OCI-LY7 (cell line): ENCODE measurements at regions not wholly inside any gene's neighbourhood (a gene's known extent, or its start where the extent isn't known, plus 50 kb on each side); places are given as distances from the start of the nearest gene placed in this dataset.

Experiments used
- BruUV-seq: library from RNA; stranded (reverse); fragments of 400-500 nt; replicated peaks from 2 replicates; lab custom pipeline; 2021; lab: Mats Ljungman, UMichigan
- CTCF ChIA-PET: fragments of 300-600 bp; sonication (Branson Sonifier 250); formaldehyde crosslinking; loops from one replicate; lab custom pipeline; 2022; ENCODE audit warnings: antibody characterized with exemption; ENCODE audit not compliant: unreplicated experiment; lab: Charles Lee
- POLR2A ChIA-PET: fragments of 300-600 bp; sonication (Branson Sonifier 250); formaldehyde crosslinking; loops from one replicate; lab custom pipeline; 2022; ENCODE audit warnings: antibody characterized with exemption; lab: Charles Lee
- DNase-seq: peaks from one replicate; pipeline ENCODE4 v3.0.0-alpha.2; 2015; ENCODE audit warnings: low spot score
- H2AFZ ChIP-seq: fragments of 200-600 bp; sonication (generic), shearing (Covaris generic); 2 replicates; pipeline ENCODE4 v1.6.1; 2014; ENCODE audit warnings: mild to moderate bottlenecking, antibody characterized with exemption, low read length, moderate library complexity
- H3K27ac ChIP-seq: fragments of 200-600 bp; sonication (generic); 2 replicates; pipeline ENCODE4 v1.5.1; 2014; ENCODE audit warnings: mixed run types, low read depth, mild to moderate bottlenecking, moderate library complexity, low read length, inconsistent platforms; ENCODE audit not compliant: poor library complexity, severe bottlenecking
- H3K36me3 ChIP-seq: fragments of 200-600 bp; sonication (generic); 2 replicates; pipeline ENCODE4 v1.6.1; 2014; ENCODE audit warnings: mild to moderate bottlenecking, antibody characterized with exemption, low read length, moderate library complexity, mixed read lengths; ENCODE audit not compliant: insufficient read depth
- H3K4me1 ChIP-seq: fragments of 200-600 bp; sonication (generic); 2 replicates; pipeline ENCODE4 v1.5.1; 2014; ENCODE audit warnings: mild to moderate bottlenecking, low read length; ENCODE audit not compliant: insufficient read depth, poor library complexity, severe bottlenecking
- H3K4me2 ChIP-seq: fragments of 200-600 bp; sonication (generic); 2 replicates; pipeline ENCODE4 v1.6.1; 2014; ENCODE audit warnings: mild to moderate bottlenecking, low read length
- H3K4me3 ChIP-seq: fragments of 200-600 bp; sonication (generic); 2 replicates; pipeline ENCODE4 v1.5.1; 2014; ENCODE audit warnings: mild to moderate bottlenecking, low read depth, low read length; ENCODE audit not compliant: poor library complexity, severe bottlenecking
- H3K79me2 ChIP-seq: fragments of 200-600 bp; sonication (generic); 2 replicates; pipeline ENCODE4 v1.6.1; 2016; ENCODE audit warnings: low read depth, mild to moderate bottlenecking, low read length, moderate library complexity, mixed read lengths; ENCODE audit not compliant: insufficient read depth
- H3K9me2 ChIP-seq: fragments of 200-600 bp; sonication (generic); 2 replicates; pipeline ENCODE4 v1.6.1; 2016; ENCODE audit warnings: mild to moderate bottlenecking, low read length, mixed read lengths; ENCODE audit not compliant: insufficient read depth
- H3K9me3 ChIP-seq: fragments of 200-600 bp; sonication (generic); 2 replicates; pipeline ENCODE4 v1.6.1; 2014; ENCODE audit warnings: mild to moderate bottlenecking, mixed run types, low read length, mixed read lengths
- H4K20me1 ChIP-seq: fragments of 200-600 bp; sonication (generic); 2 replicates; pipeline ENCODE4 v1.6.1; 2014; ENCODE audit warnings: mild to moderate bottlenecking, antibody characterized with exemption, low read length, moderate library complexity, mixed read lengths; ENCODE audit not compliant: insufficient read depth
- CTCF ChIP-seq: fragments of 200-600 bp; sonication (generic); conservative IDR thresholded peaks from 2 replicates; pipeline ENCODE4 v1.5.1; 2014; ENCODE audit warnings: mild to moderate bottlenecking, antibody characterized with exemption, low read length, moderate library complexity, mixed read lengths
- EZH2phosphoT487 ChIP-seq: fragments of 200-600 bp; sonication (generic); IDR thresholded peaks from 2 replicates; pipeline ENCODE4 v1.6.1; 2018; ENCODE audit warnings: low read depth, borderline replicate concordance, mild to moderate bottlenecking, mixed run types, antibody characterized with exemption, low read length, moderate library complexity, mixed read lengths
- intact Hi-C: fragments of 100-400 bp; cut with micrococcal nuclease; formaldehyde crosslinking; loops from one replicate; pipeline ENCODE4 v1.10.0; 2022; ENCODE audit not compliant: unreplicated experiment

DNA sequence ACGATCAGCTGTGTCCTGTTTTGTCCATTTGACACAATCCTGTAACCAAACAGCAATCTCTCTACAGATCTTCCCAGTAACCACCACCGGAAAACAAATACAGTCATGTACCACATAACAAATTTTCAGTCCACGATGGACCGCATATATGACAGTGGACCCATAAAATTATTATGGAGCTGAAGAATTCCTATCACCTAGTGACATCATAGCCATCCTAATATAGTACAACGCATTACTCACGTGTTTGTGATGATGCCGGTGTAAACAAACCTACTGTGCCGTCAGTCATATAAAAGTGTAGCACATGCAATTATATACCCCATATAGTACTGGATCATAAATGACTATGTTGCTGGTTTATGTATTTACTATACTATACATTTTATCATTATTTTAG lies 133.7 kb upstream of the EDNRA start:
- ChIA-PET CTCF (no interaction called here), POLR2A (no interaction called here)
- H3K9me2 ChIP-seq = no peaks in the 10 kb centered on the region
- no peaks in the 10 kb centered on the region for H3K36me3 ChIP-seq
- no peak for DNase-seq
- no peaks in the 10 kb centered on the region for H3K79me2 ChIP-seq
- H2AFZ ChIP-seq = no peak overlapping the region
- TF ChIP-seq CTCF = no peak
- no peak for TF ChIP-seq EZH2phosphoT487
- H3K9me3 ChIP-seq = no peaks in the 10 kb centered on the region
- no peaks in the 10 kb centered on the region for H4K20me1 ChIP-seq
- no peaks in the 10 kb centered on the region for H3K4me1 ChIP-seq
- no peak overlapping the region for H3K4me2 ChIP-seq
- intact Hi-C loops = no loop called here
- no peak overlapping the region for H3K27ac ChIP-seq
- no peak overlapping the region for H3K4me3 ChIP-seq
- no TSS peak for BruUV-seq

DNA sequence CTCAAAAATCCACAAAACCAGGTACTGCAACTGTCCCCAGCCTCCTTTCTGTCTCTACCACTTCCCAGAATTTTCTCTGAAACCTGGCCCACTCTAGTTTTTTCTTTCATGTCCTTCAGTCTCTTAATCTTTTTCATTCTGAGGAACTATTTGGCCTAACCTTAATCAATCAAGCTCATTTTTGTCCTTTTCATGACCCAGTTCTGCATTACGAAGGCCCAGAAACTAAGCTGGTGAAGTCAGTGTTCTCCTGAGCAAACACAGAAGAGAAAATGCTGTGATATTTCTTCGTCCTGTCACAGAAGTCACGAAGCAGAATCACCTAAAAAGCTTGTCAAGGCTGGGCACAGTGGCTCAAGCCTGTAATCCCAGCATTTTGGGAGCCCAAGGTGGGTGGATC lies 131.7 kb upstream of the EDNRA start:
- POLR2A ChIA-PET = no interaction called here
- CTCF ChIA-PET = interaction anchor here (0.7 kb wide), 1 partner anchor 17 kb away, joined by 3 read pairs; no protein-coding TSS in a partner anchor
- intact Hi-C loops = no loop called here
- Histone ChIP-seq H3K4me3 (no peak overlapping the region), H3K9me3 (no peaks in the 10 kb centered on the region), H2AFZ (no peak overlapping the region), H3K79me2 (no peaks in the 10 kb centered on the region), H4K20me1 (no peaks in the 10 kb centered on the region), H3K4me1 (no peaks in the 10 kb centered on the region), H3K36me3 (no peaks in the 10 kb centered on the region), H3K9me2 (no peaks in the 10 kb centered on the region), H3K27ac (no peak overlapping the region), H3K4me2 (no peak overlapping the region)
- DNase-seq = no peak
- BruUV-seq = no TSS peak
- no peak for TF ChIP-seq EZH2phosphoT487
- TF ChIP-seq CTCF = no peak

DNA sequence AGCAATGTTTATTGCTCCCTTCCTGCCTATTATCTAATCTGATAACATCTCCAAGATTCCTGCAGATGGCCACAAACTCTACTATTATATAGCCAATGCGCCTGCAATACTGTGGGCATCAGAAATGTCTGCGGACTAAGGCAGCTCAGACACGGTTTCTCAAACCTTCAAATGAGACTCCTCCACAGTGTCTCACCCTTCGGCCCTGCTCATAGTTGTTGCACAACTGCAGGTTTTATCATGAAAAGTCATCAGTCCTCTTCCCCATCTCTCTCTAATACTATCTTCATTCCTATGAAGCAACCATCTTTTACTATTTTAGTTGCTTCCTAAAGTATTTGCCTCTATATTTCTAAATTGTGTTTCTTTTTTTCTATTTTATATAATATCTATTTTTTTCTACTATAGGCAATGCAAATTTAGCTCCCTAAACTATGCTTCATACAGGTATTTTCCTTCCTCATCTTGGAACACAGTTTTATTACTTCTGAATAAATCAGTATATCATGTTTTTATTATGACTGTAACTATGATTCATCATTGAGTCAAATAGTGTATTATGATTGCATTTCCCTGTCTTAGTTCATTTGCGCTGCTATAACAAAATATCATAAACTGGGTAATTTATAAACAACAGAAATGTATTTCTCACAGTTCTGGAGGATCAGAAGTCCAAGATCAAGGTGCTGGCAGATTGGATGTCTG lies 129.7 kb upstream of the EDNRA start:
- no peak overlapping the region for H3K4me3 ChIP-seq
- H4K20me1 ChIP-seq = no peaks in the 10 kb centered on the region
- TF ChIP-seq CTCF (no peak), EZH2phosphoT487 (no peak)
- H3K36me3 ChIP-seq = no peaks in the 10 kb centered on the region
- H2AFZ ChIP-seq = no peak overlapping the region
- H3K9me2 ChIP-seq = no peaks in the 10 kb centered on the region
- ChIA-PET CTCF (no interaction called here), POLR2A (no interaction called here)
- H3K4me2 ChIP-seq = no peak overlapping the region
- intact Hi-C loops = no loop called here
- no TSS peak for BruUV-seq
- H3K27ac ChIP-seq = no peak overlapping the region
- H3K79me2 ChIP-seq = no peaks in the 10 kb centered on the region
- DNase-seq = no peak
- no peaks in the 10 kb centered on the region for H3K9me3 ChIP-seq
- H3K4me1 ChIP-seq = no peaks in the 10 kb centered on the region
